HG03521 (cell line): ENCODE measurements at regions not wholly inside any gene's neighbourhood (a gene's known extent, or its start where the extent isn't known, plus 50 kb on each side); places are given as distances from the start of the nearest gene placed in this dataset.
"Not testable (repeated sequence)": the region's sequence is repeated elsewhere in the genome, so short reads cannot be mapped to it uniquely, and the experiment has no call there.

ENCODE experiments used
- ATAC-seq: cut with Tn5 transposase; IDR thresholded peaks from one replicate; pipeline ENCODE4 v1.9.1; 2021; ENCODE audit warnings: mild to moderate bottlenecking, moderate library complexity; ENCODE audit not compliant: unreplicated experiment

DNA sequence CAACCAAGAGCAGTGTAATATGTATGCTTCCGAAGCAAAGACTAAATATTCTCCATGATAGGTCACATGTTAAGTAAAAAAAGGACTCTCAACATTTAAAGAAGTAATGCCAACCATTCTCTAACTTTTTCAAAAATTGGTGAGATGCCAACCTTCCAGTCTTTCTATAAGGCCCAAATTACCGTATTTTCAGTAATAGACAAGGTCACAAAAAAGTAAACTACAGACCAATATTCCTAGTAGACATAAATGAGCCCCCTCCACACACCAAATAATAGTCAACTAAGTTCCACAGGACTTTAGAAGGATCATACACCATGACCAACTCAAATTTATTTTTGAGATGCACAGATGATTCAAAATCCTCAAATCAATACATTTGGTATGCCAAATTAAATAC, 867.4 kb downstream of the TMEM121 start:
- no peak for ATAC-seq

DNA sequence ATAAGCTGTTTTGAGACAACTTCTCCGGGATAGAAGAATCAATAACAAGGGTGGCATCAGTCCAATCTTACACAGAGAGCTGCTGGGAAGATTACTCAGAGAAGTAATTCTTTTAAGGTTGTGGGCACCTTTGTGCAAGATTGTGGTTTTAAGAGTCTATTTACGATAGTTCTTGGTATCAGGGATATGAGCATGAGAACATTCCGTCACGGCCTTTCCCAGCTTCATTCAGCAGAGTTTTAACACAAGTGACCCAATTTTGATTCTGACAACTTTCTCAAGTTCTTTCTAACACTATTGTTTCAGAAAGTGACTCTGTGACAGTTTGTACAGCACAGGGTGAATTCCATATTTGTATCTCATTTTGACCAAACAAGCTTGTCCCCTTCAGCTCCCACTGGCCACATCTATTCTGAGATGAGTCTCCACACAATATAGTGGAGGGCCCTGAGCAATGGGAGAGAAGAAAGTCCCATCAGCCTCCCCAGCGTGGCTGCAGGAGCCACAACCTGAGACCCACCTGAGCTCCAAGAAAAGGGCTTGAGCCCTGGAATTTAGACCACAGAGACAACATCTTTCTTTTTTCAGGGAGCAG, 869.2 kb downstream of the TMEM121 start:
- ATAC-seq: no peak

DNA sequence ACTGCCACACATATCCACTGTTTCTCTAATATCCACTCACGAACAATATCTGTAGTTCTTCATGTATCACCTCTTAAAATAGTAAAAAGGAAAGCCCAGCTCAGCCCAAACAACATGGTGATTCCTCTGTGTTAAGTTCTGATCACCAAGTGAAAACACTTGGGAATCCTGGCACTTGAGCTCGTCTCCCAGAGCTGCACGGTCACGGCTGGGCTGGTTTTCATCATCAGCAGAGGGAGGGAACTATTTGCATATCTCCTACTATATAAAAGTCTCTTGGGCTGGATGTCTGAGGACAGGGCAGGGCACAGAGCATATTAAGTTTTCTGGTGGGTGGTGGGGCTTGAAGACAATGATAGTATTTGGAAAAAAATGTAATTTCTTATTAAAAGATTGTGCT, 870.6 kb downstream of the TMEM121 start:
- ATAC-seq: no peak

DNA sequence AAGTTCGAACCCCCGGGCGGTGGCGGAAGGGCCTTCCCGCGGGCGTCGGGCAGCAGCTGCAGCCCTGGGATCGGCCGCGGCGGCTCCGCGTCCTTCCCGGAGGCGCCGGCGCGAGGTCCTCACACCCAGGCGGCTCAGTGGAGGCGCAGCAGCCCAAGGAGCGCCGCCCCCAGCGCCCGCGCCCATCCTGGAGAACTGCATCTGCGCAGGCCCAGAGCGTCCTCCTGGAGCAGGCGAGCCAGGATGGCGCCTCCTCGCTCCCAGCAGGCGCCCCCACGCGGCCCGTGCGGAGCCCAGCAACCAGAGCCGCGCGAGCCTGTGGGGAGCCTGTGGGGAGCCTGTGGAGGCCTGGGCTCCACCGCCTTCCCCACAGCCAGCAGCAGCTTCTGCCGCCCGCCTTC, 872.5 kb downstream of the TMEM121 start:
- ATAC-seq: not testable (repeated sequence)

DNA sequence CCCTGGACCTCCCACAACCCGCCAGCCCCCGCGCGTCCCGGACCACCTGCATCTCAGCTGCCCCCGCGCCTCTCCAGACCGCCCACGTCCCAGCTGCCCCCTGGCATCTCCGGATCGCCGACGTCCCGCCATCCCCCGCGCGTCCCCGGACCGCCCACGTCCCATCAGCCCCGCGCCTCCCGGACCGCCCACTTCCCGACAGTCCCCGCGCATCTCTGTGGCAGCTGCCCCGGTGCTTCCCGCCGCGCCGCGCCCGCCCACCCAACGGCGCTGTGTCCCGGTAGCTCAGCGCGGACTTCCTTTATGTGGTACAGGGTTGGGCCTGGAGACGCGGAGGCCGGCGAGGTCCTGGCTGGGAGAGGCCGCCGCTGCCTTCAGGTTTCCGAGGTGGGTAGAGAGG, 874.9 kb downstream of the TMEM121 start:
- ATAC-seq: not testable (repeated sequence)

DNA sequence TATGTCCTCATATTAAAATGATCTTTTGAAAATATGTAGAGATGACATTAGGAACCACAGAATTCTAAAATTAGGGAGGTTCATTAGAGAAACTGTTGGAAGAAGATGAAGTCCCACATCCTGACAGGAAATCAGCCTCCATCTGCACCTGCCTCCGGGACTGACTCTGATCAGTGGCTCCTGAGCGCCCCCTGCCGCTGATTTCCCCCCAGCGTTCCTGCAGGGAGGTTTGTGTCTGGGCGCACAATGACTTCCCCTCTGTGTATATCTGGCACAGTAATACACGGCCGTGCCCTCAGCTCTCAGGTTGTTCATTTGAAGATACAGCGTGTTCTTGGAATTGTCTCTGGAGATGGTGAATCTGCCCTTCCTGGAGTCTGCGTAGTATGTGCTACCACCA, 883.8 kb downstream of the TMEM121 start:
- ATAC-seq: not testable (repeated sequence)

DNA sequence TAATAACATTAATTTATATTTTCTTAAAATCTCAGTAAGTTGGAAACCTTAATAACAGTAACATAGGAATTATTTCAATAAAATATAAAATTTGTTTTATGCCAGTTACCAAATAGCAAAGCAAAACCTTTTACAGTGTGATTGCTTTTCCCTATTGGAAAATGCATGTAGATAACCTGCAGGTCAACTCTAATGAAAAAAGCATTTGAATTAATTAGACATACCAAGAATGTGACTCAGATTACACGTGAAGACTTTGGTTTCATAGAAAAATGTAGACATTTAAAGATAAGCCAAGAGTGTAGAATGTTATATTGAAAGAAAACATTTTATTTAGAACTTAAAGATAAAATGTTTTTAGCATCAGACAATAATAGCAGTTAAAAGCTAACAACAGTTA, 888.1 kb downstream of the TMEM121 start:
- ATAC-seq: no peak

DNA sequence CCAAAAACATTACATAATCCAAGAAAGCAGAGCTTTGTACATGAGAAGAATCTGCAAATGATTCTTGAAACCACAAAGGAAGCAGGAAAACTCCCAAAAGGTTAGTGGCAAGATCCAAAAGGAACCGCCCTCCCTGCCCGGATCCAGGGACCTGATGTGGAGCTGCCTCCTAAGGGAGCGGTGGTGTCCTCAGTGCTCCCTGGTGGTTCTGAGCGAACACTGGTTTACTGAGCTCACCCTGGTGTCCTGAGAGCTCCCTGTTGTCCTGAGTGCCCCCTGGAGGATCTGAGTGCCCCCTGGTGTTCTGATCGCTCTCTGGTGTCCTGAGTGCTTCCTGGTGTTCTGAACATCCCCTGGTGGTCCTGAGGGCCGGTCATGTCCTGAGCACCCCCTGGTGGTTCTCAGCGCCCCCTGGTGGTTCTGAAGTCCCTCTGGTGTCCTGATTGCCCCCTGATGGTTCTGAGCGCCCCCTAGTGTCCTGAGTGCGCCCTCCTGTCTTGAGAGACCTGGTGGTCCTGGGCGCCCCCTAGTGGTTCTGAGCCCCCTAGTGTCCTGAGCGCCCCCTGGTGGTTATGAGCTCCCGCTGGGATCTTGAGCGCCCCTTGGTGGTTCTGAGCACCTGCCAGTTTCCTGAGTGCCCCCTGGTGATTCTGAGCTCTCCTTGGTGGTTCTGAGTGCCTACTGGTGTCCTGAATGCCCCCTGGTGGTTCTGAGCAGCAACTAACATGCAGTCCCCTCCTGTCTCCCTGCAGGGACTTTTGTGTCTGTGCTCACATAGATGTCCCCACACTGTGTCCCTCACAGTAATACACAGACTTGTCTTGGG, 891.1 kb downstream of the TMEM121 start:
- peak; percentile 80 for ATAC-seq

DNA sequence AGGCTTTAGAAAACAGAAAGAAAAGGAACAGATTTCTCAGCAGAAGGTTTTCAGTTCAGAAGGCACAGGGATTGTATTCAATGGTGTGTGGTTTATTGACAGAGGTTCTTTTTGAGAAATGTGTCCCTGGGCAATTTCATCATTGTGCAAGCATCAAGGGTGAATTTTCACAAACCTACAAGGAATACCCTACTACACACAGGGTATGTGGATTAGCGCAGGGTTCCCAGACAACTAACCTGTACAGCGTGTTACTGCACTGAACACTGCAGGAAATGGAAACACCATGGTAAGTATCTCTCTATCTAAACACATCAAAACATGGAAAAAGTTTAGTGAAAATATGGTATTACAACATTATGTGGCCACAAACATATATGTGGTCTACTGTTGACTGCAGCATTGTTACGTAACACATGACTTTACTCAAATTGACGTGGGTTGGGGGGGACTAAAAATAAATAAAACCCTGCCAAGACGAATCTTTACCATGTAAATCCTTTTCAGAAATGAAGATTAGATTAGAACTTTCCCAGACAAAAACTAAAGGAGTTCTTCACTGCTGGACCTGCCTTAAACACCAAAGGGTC, 893.1 kb downstream of the TMEM121 start:
- no peak for ATAC-seq

DNA sequence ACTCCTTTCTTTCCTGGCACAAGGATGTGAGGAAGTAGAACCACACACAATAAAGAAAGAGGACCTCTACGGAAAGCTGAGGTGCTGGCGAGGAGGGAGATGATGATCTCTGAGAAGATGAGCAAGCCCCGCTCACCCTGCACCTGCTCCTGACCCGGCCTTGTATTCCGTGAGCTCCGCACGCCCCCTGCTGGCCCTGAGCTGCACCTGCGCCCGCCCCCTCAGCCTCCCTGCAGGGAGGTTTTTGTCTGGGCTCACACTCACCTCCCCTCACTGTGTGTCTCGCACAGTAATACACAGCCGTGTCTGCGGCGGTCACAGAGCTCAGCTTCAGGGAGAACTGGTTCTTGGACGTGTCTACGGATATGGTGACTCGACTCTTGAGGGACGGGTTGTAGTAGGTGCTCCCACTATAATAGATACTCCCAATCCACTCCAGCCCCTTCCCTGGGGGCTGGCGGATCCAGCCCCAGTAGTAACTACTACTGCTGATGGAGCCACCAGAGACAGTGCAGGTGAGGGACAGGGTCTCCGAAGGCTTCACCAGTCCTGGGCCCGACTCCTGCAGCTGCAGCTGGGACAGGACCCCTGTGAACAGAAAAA, 895.1 kb downstream of the TMEM121 start:
- not testable (repeated sequence) for ATAC-seq

DNA sequence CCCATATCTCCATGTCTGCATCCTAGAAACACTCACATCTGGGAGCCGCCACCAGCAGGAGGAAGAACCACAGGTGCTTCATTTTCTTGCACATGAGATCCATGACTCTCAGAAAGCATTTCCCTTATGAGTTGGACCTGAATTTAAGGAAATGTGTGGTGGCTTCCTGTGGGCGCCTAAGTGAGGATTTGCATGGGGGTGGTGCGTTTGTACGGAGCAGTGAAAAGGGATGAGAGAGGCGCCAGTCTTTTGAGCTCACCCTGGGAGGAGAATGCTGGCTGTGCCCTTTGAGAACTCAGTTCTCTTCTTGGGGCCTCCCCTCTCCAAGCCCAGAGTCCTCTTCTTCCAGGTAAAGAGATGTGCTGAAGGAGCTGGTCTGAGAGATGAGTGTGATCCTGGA, 895.7 kb downstream of the TMEM121 start:
- no peak for ATAC-seq

DNA sequence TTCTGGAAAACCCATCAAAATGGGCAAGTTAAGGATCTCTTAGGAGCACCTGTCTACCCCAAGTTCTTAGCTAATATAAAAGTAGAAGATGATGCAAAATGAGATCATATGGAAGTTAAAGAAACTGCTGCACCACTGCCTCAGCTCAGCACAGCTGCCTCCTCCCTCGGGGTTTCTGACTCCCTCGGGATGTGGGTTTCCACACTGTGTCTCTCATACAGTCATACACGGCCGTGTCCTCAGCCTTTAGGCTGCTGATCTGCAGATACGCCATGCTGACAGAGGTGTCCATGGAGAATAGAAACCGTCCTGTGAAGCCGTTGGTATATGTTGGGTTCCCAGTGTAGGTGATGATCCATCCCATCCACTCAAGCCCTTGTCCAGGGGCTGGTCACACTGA, 898.8 kb downstream of the TMEM121 start:
- ATAC-seq: not testable (repeated sequence)

DNA sequence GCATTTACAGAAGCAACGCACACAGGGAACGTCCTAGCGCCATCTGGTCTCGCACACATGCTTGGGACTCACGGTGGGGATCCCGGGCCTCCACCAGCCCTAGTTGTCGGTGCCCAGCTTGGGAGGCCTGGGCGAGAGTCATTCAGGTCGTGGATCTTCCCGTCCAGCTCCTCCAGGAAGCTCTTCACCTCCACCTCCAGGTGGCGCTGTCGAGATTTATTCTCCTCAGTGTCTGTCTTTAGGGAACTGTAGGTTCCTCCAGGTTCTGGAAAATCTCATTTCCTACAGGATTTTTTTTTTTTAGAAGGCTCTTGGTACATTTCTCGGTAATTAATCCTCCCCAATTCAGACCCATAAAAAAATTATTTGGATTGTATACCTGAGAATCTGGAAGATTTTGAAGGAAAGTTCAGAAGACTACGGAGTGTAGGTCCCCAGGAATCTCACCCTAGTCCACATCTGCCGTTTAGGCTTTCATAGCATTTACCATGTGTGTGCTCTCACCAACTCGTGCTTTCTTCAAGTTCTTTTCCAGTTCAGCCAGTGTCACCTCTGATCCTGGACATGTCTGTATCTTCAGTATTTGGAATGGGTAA, 910.0 kb downstream of the TMEM121 start:
- ATAC-seq: no peak

DNA sequence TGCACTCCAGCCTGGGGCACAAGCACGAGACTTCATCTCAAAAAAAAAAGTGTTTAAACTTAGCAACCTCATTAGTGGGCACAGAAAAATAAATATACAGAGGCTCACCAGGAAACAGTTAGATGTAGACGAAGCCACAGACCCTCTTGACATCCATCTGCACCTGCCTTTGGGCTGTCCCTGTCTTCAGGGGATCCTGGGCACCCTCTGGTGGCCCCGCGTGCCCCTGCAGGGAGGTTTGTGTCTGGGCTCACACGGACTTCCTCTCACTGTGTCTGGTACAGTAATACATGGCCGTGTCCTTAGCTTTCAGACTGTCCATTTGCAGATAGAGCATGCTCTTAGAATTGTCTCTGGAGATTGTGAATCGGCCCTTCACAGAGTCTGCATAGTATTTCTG, 916.5 kb downstream of the TMEM121 start:
- no peak for ATAC-seq

DNA sequence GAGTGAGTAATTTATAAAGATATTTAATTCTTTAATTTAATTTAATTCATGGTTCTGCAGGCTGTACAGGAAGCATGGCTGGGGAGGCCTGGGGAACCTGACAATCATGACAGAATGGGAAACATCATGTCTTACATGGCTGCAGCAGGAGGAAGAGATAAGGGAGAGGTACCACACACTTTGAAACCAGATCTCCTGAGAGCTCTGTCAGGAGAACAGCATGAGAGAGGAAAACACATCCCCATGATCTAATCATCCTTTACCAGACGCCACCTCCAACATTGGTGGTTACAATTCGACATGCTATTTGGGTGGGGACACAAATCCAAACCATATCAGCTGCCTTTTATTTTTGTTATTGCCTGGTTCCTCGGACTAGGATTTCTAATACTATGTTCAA, 928.6 kb downstream of the TMEM121 start:
- ATAC-seq: no peak

DNA sequence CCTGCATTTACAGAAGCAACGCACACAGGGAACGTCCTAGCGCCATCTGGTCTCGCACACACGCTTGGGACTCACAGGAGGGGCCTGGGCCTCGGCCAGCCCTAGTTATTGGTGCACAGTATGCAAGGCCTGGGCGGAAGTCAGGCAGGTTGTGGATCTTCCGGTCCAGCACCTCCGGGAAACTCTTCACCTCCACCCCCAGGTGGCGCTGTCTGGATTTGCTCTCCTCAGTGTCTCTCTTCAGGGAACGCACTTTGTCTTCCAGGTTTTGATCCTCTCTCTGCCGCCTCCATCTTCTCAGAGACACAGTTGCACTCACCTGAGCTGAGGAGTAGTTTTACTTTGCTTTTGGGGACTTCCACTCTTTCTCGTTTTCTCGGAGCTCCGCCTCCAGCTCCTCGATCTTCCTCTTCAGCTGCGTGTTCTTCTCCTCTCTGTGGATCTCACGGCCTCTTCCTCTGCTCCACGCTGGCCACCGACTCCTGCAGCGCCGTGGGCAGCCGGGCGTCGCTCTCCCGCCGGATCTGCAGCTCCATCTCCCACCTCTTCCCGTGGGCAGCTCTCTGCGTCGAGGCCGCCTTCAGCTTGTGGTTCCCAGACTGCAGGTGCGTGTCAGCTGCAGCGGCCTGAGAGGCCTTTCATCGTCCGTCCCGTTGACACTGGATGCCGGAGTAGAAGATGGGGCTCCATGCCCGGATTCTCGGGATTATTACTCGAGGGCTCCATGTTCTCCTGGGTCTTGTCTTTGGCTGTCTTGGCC, 933.8 kb downstream of the TMEM121 start:
- no peak for ATAC-seq

DNA sequence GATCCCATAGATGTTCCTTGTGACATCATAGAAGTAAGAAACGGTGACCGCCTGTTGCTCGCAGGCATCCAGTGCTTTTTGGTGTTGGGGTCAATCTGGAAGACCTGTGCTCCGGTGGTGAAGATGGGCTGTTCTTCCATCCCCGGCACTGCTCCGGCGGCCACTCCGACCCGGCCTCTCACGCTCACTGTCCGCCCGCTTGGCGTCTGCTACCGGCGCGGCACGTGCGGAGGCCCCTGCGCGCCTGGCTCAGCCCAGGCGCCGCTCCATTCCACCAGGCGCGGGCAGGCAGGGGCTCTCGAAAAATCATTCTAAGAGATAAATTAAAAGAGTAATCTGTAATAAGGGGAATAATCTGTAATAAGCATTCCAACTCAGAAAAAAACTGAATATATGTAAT, 934.5 kb downstream of the TMEM121 start:
- ATAC-seq: no peak

DNA sequence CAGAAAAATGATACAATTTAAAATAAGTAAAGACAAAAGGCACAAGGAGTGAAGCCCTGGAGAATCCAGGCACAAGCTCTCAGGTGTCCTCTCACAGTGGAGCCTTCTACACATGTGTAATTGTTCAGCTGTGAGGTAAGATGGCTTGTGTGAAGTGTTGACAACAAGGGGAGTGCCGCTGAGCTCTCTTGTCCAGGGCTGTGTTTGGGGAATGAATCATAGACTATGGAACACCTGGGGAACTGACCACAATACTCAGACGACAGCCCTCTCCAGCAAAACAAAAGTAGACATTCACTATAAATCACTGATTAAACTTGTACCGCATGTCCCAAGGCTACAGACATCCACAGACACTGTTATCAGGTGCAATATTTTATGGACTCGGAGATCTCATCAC, 940.1 kb downstream of the TMEM121 start:
- not testable (repeated sequence) for ATAC-seq

DNA sequence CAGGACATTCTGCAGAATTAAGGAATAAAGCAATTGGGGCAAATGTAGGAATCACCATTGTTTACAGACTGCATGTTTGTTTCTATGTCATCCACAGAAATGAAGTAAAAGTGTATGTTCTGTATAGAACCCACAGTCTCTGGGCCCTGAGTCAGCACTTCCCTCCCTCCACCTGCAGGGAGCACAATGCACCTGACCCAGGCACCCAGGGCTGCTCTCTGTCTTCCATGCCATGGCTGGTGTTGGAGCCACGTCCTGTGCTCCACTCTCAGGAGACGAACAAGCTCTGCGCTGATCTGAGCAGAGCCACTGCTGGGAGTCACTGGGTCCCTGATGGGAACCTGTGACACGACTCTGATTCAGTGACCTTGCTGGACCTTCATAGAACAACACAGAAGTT, 942.5 kb downstream of the TMEM121 start:
- ATAC-seq: not testable (repeated sequence)

DNA sequence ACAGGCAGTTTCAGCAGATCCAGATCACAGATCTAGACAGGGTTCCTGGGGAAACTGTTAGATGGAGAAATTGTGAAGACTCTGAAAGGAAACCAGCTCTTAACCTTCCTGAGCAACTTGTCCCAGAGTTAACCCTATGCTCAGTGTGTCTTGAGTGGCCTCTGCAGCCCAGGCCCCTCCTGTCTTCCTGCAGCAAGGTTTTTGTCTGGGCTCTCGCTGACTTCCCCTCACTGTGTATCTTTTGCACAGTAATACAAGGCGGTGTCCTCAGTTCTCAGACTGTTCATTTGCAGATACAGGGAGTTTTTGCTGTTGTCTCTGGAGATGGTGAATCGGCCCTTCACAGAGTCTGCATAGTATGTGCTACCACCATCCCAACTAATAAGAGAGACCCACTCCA, 943.6 kb downstream of the TMEM121 start:
- ATAC-seq: not testable (repeated sequence)
